B cell (primary cell): ENCODE measurements at regions not wholly inside any gene's neighbourhood (a gene's known extent, or its start where the extent isn't known, plus 50 kb on each side); places are given as distances from the start of the nearest gene placed in this dataset.

ENCODE experiments used
- ATAC-seq: fragments of 200-7000 bp; cut with Tn5 transposase; one replicate; pipeline ENCODE4 v1.10.0; 2021; ENCODE audit warnings: low read depth, mild to moderate bottlenecking, moderate number of reproducible peaks, moderate library complexity
- CTCF ChIA-PET: fragments of 350-600 bp; sonication (Branson Sonifier 250); formaldehyde crosslinking; loops from one replicate; lab custom pipeline; 2021; ENCODE audit warnings: antibody characterized with exemption, inconsistent platforms; lab: Charles Lee
- POLR2A ChIA-PET: fragments of 350-600 bp; sonication (Branson Sonifier 250); formaldehyde crosslinking; loops from one replicate; lab custom pipeline; 2021; ENCODE audit warnings: antibody characterized with exemption; lab: Charles Lee
- DNase-seq: peaks from one replicate; pipeline ENCODE4 v3.0.0; 2013
- H2AFZ ChIP-seq: 2 replicates; pipeline ENCODE4 v1.6.1; 2012; ENCODE audit warnings: mild to moderate bottlenecking, low read depth, low read length; ENCODE audit not compliant: insufficient read depth, poor library complexity, severe bottlenecking
- H3K27ac ChIP-seq, 2 donors: 1 replicate in 1 of 2; 2 replicates in 1 of 2; pipeline ENCODE4 v1.5.1; 2012 to 2013; ENCODE audit warnings: low read length in 2 of 2, mild to moderate bottlenecking in 2 of 2, moderate library complexity in 1 of 2
- H3K27me3 ChIP-seq, 4 experiments: fragments of 200-600 bp in 1 of 4; sonication (generic) in 1 of 4; replicated peaks in 1 of 4; 1 replicate in 2 of 4; 2 replicates in 2 of 4; pipeline versions ENCODE4 v1.6.1 to v1.7.0; 2013 to 2016; ENCODE audit warnings: low read length in 3 of 4, mild to moderate bottlenecking in 2 of 4, mixed read lengths in 1 of 4, moderate library complexity in 1 of 4; ENCODE audit not compliant: insufficient read depth in 4 of 4, control insufficient read depth in 3 of 4; ENCODE audit errors: control extremely low read depth in 1 of 4
- H3K36me3 ChIP-seq, 2 experiments: replicated peaks in 1 of 2; 1 replicate in 1 of 2; 2 replicates in 1 of 2; pipeline versions ENCODE4 v1.6.1 to v1.7.1; 2013; ENCODE audit warnings: low read length in 1 of 2; ENCODE audit not compliant: insufficient read depth in 2 of 2, control insufficient read depth in 1 of 2; ENCODE audit errors: control extremely low read depth in 1 of 2, extremely low read depth in 1 of 2
- H3K4me1 ChIP-seq, 2 donors: fragments of 200-600 bp in 1 of 2; sonication (generic) in 1 of 2; 1 replicate in 1 of 2; 2 replicates in 1 of 2; pipeline versions ENCODE4 v1.5.1 to v1.6.1; 2013 to 2017; ENCODE audit warnings: low read length in 2 of 2; ENCODE audit not compliant: control insufficient read depth in 2 of 2, insufficient read depth in 2 of 2
- H3K4me2 ChIP-seq: replicated peaks from 2 replicates; pipeline ENCODE3; 2012; ENCODE audit warnings: mild to moderate bottlenecking, low read depth, low read length; ENCODE audit not compliant: poor library complexity, severe bottlenecking
- H3K4me3 ChIP-seq, 5 experiments: fragments of 200-600 bp in 1 of 5; sonication (generic) in 1 of 5; 1 replicate in 3 of 5; 2 replicates in 2 of 5; pipeline versions ENCODE4 v1.5.1 to v1.7.0; 2011 to 2016; ENCODE audit warnings: low read length in 4 of 5, mild to moderate bottlenecking in 4 of 5, low read depth in 2 of 5, control low read depth in 1 of 5, moderate library complexity in 1 of 5; ENCODE audit not compliant: insufficient read depth in 1 of 5; ENCODE audit errors: control extremely low read depth in 1 of 5, extremely low read depth in 1 of 5
- H3K79me2 ChIP-seq: fragments of 200-600 bp; sonication (generic); one replicate; pipeline ENCODE4 v1.6.0; 2016; ENCODE audit warnings: low read length; ENCODE audit not compliant: control insufficient read depth, insufficient read depth
- H3K9ac ChIP-seq: fragments of 200-600 bp; sonication (generic); 2 replicates; pipeline ENCODE4 v1.6.1; 2017; ENCODE audit warnings: mild to moderate bottlenecking, low read length, moderate library complexity
- H3K9me3 ChIP-seq, 3 donors: one replicate each; pipeline versions ENCODE4 v1.6.1 to v1.7.1; 2013; ENCODE audit warnings: low read length in 2 of 3; ENCODE audit not compliant: control insufficient read depth in 2 of 3, insufficient read depth in 1 of 3; ENCODE audit errors: control extremely low read depth in 1 of 3
- H4K20me1 ChIP-seq: 2 replicates; pipeline ENCODE4 v1.6.0; 2012; ENCODE audit warnings: mild to moderate bottlenecking, low read length; ENCODE audit not compliant: insufficient read depth, control insufficient read depth, poor library complexity, severe bottlenecking
- H3K27ac Mint-ChIP-seq: one replicate; pipeline ENCODE4 v1.8.0; 2021; ENCODE audit warnings: mixed read lengths
- H3K27me3 Mint-ChIP-seq: one replicate; pipeline ENCODE4 v1.8.0; 2021; ENCODE audit warnings: mixed read lengths
- H3K4me1 Mint-ChIP-seq: one replicate; pipeline ENCODE4 v1.8.0; 2021; ENCODE audit warnings: mixed read lengths
- H3K4me3 Mint-ChIP-seq: one replicate; pipeline ENCODE4 v1.8.0; 2021; ENCODE audit warnings: mixed read lengths
- H3K9me3 Mint-ChIP-seq: one replicate; pipeline ENCODE4 v1.8.0; 2022; ENCODE audit warnings: mixed read lengths; ENCODE audit not compliant: insufficient read depth
- CTCF ChIP-seq: fragments of 200-600 bp; IDR thresholded peaks from one replicate; pipeline ENCODE4 v1.8.0; 2022; ENCODE audit warnings: antibody characterized with exemption, mild to moderate bottlenecking
- EZH2 ChIP-seq: IDR thresholded peaks from 2 replicates; pipeline ENCODE4 v1.6.1; 2012; ENCODE audit warnings: borderline replicate concordance, low read depth, mild to moderate bottlenecking, moderate library complexity, low read length; ENCODE audit not compliant: insufficient read depth, poor library complexity, severe bottlenecking
- WGBS: methylation state at CpG from one replicate; pipeline ENCODE4 v1.1.5; 2013; ENCODE audit warnings: missing lambda C conversion rate; ENCODE audit not compliant: insufficient coverage; 5-methylcytosine and 5-hydroxymethylcytosine counted together
- intact Hi-C: fragments of 100-400 bp; cut with micrococcal nuclease; formaldehyde crosslinking; loops from one replicate; pipeline ENCODE4 v1.10.0; 2022

GRCh38 chr6:2309122-2309521 is 63.7 kb upstream of the GMDS start:
- H4K20me1 ChIP-seq, result no peaks in the 10 kb centered on the region
- no peaks in the 10 kb centered on the region for H3K4me1 ChIP-seq
- no peak overlapping the region for H3K27ac ChIP-seq

GRCh38 chr6:2307799-2308198 is 62.4 kb upstream of the GMDS start:
- DNase-seq, result no peak
- H3K4me1 ChIP-seq, result no peaks in the 10 kb centered on the region
- Mint-ChIP-seq H3K9me3 (peaks cover 2% of the 10 kb centered on the region), H3K4me3 (no peak overlapping the region), H3K27me3 (no peaks in the 10 kb centered on the region), H3K4me1 (no peaks in the 10 kb centered on the region), H3K27ac (no peak overlapping the region)
- ChIA-PET CTCF (no interaction called here), POLR2A (interaction anchor here (0.5 kb wide), 1 partner anchor 29 kb away, joined by 4 read pairs; no protein-coding TSS in a partner anchor)
- H3K4me3 ChIP-seq, result no peak overlapping the region
- H3K27ac ChIP-seq, result no peak overlapping the region
- no peak overlapping the region for H3K4me2 ChIP-seq
- TF ChIP-seq CTCF (no peak), EZH2 (no peak)
- ATAC-seq, result no peak
- H2AFZ ChIP-seq, result no peak overlapping the region
- H4K20me1 ChIP-seq, result no peaks in the 10 kb centered on the region
- H3K9ac ChIP-seq, result no peak overlapping the region
- no CpG with 5 or more reads among the region's 3 CpGs for WGBS
- intact Hi-C loops, result no loop called here
- H3K27me3 ChIP-seq, result no peaks in the 10 kb centered on the region
- H3K79me2 ChIP-seq, result no peaks in the 10 kb centered on the region
- peaks cover 0 to 3% (median 3%) of the 10 kb centered on the region in 3 donors for H3K9me3 ChIP-seq
- no peaks in the 10 kb centered on the region for H3K36me3 ChIP-seq

More at GRCh38 chr6:2309122-2309521, 63.7 kb upstream of the GMDS start:
- no peaks in the 10 kb centered on the region for H3K27me3 ChIP-seq
- H3K79me2 ChIP-seq, result no peaks in the 10 kb centered on the region
- peaks cover 0 to 5% (median 0%) of the 10 kb centered on the region in 3 donors for H3K9me3 ChIP-seq
- H3K27ac Mint-ChIP-seq, result no peak overlapping the region
- H3K9me3 Mint-ChIP-seq, result peaks cover 2% of the 10 kb centered on the region
- no peak overlapping the region for H3K4me3 ChIP-seq
- DNase-seq, result no peak
- WGBS, result no CpG with 5 or more reads among the region's 4 CpGs
- no peak overlapping the region for H2AFZ ChIP-seq
- no peaks in the 10 kb centered on the region for H3K36me3 ChIP-seq
- ChIA-PET POLR2A (no interaction called here), CTCF (no interaction called here)
- no peaks in the 10 kb centered on the region for H3K4me1 Mint-ChIP-seq
- intact Hi-C loops, result no loop called here
- no peak for TF ChIP-seq CTCF
- TF ChIP-seq EZH2, result no peak
- H3K9ac ChIP-seq, result no peak overlapping the region
- ATAC-seq, result no peak
- H3K4me2 ChIP-seq, result no peak overlapping the region
- H3K4me3 Mint-ChIP-seq, result no peak overlapping the region
- H3K27me3 Mint-ChIP-seq, result no peaks in the 10 kb centered on the region
